Ecto neural progenitor cell (in vitro differentiated cells): ENCODE measurements at regions not wholly inside any gene's neighbourhood (a gene's known extent, or its start where the extent isn't known, plus 50 kb on each side); places are given as distances from the start of the nearest gene placed in this dataset.
"Not testable (repeated sequence)": the region's sequence is repeated elsewhere in the genome, so short reads cannot be mapped to it uniquely, and the experiment has no call there.

Source experiments
- DNase-seq: peaks from one replicate; pipeline ENCODE4 v3.0.0-alpha.2; 2018; ENCODE audit warnings: low spot score

DNA sequence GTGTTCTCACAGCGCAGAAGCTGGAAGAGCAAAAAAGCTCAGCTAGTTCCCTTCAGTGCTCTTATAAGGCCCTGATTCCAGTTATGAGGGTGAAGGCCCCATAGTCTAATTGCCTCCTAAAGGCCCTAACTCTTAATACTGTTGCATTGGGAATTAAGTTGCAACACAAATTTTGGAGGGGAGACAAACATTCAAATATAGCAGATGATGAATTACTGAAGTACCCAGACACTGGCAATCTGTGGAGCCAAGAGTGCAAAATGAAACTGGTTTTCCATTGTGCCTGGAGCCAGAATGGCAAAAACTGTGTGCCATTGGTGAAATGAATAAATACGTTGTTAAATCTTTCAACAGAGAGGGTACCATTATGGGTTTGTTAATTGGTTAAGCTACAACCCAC is 356.0 kb downstream of the PPARGC1A start:
- no peak for DNase-seq

DNA sequence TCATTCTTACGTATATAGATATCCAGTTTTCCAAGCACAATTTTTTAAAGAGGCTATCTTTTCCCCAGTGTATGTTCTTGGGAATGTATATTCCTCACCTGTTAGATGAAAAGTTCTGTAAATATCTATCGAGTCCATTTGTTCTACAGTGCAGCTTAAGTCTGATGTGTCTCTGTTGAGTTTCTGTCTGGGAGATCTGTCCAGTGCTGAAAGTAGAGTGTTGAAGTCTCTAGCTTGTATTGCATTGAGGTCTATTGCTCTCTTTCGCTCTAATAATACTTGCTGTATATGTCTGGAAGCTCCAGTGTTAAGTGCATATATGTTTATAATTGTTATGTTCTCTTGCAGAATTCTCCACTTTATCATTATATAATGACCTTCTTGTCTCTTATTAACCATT is 373.1 kb downstream of the PPARGC1A start:
- DNase-seq, result no peak

DNA sequence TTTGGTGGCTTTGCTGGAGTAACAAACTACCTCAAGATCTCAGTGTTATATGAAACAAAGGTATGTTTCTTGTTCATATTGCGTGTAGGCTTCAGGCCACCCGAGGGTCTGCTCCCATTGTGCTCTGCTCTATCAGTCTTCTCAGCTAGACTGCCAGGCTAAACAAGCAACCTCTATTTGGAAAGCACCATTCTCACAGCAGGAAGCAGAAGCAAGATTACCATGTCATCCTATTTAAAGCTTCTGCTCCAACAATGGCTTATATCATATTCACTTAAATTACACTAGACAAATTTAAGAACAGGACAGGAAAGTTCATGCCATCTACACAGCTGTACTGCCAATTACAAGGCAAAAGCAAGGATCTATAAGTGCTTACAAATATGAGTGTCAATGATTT is 385.8 kb downstream of the PPARGC1A start:
- no peak for DNase-seq

DNA sequence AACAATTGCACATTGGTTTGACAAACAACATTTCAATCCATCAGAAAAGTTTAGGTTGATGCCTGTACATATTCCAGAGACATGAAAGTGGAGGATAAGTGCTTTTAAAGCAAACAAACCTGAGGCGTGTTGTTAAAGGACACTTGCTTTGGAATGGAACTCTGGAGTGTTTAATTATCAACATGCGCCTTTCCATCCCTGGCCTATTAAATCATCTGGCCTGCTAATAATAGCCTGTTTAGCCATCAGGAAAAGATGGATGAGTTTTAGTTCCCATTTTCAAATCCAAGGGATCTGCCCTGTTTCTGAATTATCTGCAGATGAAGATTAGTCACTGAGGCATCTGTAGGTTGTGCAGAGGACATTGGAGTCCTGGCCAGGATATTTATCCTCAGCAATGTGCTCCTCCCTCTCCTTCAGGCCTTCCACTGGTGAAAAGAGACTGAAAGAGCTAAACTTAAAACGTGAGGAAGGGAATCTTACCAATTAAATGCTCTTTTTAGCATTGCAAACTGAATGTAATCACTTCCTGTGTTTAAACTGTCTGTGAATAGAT is 388.9 kb downstream of the PPARGC1A start:
- no peak for DNase-seq

GRCh38 chr4:23485801-23486200 is 404.0 kb downstream of the PPARGC1A start:
- DNase-seq, result no peak

GRCh38 chr4:23484689-23485088 is 405.2 kb downstream of the PPARGC1A start:
- DNase-seq, result no peak

GRCh38 chr4:23483320-23483960 is 406.4 kb downstream of the PPARGC1A start:
- DNase-seq, result no peak

- no peak for DNase-seq
These were observed 408.3 kb downstream of the PPARGC1A start for GRCh38 chr4:23481566-23481965.

DNA sequence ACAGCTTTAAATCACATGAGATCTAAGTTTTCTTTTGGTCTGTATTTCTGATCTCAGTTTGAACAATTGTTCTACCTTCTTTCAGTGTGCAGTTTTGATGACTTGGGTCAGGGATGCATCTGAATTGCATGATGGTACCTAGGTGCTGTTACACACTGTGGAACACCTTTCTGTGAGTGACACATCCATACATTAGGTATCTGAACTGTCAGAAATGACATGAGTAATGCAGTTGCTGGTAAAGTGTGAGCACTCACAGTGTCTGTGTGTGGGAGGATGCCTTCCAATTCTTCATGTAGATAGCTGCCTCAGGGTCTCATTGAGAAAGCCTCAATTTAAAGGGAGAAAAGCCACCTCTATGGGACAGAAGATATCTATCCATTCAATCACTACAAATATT is 411.9 kb downstream of the PPARGC1A start:
- no peak for DNase-seq

- DNase-seq, result no peak
These were observed 413.2 kb downstream of the PPARGC1A start for GRCh38 chr4:23476515-23477090.

DNA sequence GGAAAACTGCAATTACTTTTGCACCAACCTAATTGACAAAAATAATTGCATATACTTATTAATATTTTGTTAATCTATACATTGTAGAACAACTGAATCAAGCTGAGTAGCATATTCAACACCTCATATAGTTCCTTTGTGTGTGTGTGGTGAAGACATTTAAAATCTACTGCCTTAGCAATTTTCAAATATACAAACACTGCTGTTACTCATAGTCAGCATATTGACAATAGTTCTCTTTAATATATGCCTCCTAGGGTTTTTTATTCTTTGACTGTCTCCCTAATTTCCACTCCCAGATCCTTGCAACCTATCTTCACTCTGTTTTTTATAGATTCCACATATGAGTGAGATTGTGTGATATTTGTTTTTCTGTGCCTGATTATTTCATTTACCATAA is 426.8 kb downstream of the PPARGC1A start:
- no peak for DNase-seq

DNA sequence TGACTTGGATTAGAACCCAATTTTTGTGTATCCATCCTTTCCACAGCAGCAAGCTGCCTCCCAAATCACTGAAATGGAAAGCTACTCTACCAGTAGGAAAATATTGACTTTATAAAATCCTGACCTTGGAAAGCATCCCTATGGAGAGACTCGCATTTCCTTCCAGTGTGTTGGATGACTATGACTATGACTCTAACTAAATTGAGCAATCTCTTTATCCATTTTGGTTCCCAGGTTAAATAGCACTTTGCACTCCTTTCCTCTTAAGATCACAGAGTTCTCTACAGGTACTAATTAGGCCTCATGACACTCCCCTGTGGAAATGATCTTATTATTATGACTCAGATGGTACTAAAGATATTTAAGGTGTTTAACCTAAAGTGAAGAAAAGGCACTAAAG is 431.8 kb downstream of the PPARGC1A start:
- no peak for DNase-seq

- no peak for DNase-seq
These were observed 433.0 kb downstream of the PPARGC1A start for GRCh38 chr4:23456864-23457263.

- no peak for DNase-seq
These were observed 434.2 kb downstream of the PPARGC1A start for GRCh38 chr4:23455456-23456158.

- DNase-seq, result no peak
These were observed 448.2 kb downstream of the PPARGC1A start for GRCh38 chr4:23441530-23442069.

GRCh38 chr4:23438764-23439163 is 451.1 kb downstream of the PPARGC1A start:
- DNase-seq, result no peak

- no peak for DNase-seq
These were observed 460.4 kb downstream of the PPARGC1A start for GRCh38 chr4:23429497-23429896.

DNA sequence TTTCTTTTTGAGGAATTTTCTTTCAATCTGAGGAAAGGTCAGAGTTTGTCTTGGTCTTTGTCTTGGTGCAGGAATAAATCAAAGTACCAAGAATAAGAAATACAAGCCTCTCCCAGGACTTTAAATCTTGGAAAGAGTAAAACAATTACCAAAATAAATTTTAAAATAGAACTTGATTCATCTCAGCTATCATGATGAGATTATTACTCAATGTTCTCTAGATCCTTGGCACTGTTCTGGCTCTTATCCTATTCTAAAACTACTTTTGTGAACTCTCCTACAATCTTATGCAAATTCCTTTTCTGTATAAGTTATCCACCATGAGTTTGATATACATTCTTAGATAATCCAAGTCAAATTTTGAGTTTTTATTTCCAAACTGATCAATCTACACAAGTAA is 464.3 kb downstream of the PPARGC1A start:
- DNase-seq, result no peak

DNA sequence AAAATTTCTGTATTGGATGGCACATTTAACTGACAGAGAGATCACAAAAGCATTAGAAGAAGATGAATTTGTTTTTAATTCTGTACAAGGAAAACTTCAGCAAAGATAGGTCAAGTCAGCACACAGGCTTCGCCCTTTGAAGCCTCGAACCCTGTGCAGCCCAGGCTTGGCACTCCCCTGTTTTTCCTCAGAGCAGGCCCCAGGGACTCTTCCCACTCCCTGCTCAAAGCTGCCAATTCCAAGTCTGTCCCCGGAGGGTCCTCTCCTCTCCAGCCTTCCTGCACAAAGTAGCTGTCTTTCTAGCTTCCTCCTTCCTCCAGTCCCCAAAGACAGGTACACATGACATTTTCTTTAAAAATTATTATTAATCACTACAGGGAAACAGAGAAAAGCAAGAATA is 466.3 kb downstream of the PPARGC1A start:
- no peak for DNase-seq

DNA sequence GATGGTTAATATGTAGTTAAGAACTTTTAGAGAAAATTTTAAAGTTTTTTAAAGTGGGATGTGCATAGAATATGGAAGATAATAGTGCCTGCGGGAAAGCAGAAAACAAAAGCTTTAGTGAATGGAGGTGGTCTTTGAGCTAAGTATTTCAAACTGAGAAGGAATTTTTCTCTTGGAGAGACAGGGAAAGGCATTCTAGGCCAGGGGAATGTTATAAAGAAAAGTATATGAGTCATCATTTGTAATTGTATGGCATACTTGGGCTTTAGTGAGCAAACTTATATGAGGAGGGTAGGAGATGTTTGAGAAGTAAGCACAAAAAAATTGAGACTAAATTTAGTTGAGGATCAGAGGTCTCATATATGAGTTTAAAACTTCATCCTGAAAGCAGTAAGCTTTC is 467.0 kb downstream of the PPARGC1A start:
- DNase-seq, result no peak

DNA sequence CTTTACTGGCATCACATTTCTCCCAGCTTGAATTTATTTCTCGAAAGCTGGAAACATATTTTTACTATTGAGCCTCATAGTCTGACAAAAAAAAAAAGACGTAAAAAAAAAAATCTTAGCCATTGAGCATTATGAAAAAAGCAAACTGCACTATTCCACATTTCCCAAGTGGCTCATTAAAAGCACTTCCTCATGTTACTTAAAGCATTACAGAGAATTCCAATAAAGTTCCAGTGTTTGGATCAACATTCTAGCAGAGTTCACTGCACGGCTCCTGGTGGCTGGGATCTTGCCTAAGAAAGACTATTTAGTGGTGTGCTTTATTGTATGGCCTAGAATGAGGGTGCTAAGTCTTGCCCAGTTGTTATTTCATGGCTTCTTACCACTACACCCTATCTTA is 476.2 kb downstream of the PPARGC1A start:
- DNase-seq, result no peak

- no peak for DNase-seq
These were observed 477.1 kb downstream of the PPARGC1A start for GRCh38 chr4:23412701-23413100.

GRCh38 chr4:23408913-23409312 is 480.9 kb downstream of the PPARGC1A start:
- DNase-seq, result not testable (repeated sequence)
